ENCODE measurements at regions not wholly inside any gene's neighbourhood (a gene's known extent, or its start where the extent isn't known, plus 50 kb on each side); places are given as distances from the start of the nearest gene placed in this dataset.

DNA sequence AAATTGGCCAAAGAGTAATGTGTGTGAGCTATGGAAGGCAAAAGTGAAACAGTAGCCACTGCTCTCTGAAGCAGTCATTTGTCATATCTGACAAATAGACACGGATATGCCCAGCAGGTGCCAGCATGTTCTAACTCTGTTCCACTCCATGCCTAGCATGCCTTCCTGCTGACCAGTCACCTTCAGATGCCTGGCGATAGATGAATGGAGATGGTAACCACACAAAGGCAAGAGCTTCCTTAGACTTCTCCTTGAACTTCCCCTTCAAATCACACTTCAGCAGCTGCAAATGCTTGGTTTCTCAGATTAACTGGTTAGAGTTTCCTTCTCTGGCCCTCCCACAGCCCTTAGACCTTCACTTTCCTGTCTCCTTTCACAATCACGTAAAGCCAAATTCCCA, 429.9 kb downstream of the DAD1 start:
- no peaks in the 10 kb centered on the region for H3K4me1 ChIP-seq
- H3K27me3 ChIP-seq = peaks cover 0 to under 1% (median 0%) of the 10 kb centered on the region in 7 donors
- no peak overlapping the region for H3K27ac ChIP-seq
- no peaks in the 10 kb centered on the region for H3K36me3 ChIP-seq
- WGBS, 2 donors = 59 to 65% methylated on average over 3 of the region's 3 CpGs
- H3K4me3 ChIP-seq = no peak overlapping the region
- no peaks in the 10 kb centered on the region for H3K9me3 ChIP-seq
- DNase-seq (no peak), ATAC-seq (no peak)
- intact Hi-C loops (cut with DNase I) = no loop called here
- TF ChIP-seq, protein P1, sequence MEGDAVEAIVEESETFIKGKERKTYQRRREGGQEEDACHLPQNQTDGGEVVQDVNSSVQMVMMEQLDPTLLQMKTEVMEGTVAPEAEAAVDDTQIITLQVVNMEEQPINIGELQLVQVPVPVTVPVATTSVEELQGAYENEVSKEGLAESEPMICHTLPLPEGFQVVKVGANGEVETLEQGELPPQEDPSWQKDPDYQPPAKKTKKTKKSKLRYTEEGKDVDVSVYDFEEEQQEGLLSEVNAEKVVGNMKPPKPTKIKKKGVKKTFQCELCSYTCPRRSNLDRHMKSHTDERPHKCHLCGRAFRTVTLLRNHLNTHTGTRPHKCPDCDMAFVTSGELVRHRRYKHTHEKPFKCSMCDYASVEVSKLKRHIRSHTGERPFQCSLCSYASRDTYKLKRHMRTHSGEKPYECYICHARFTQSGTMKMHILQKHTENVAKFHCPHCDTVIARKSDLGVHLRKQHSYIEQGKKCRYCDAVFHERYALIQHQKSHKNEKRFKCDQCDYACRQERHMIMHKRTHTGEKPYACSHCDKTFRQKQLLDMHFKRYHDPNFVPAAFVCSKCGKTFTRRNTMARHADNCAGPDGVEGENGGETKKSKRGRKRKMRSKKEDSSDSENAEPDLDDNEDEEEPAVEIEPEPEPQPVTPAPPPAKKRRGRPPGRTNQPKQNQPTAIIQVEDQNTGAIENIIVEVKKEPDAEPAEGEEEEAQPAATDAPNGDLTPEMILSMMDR (IDR thresholded peaks at IDR 0.05) = no peak

DNA sequence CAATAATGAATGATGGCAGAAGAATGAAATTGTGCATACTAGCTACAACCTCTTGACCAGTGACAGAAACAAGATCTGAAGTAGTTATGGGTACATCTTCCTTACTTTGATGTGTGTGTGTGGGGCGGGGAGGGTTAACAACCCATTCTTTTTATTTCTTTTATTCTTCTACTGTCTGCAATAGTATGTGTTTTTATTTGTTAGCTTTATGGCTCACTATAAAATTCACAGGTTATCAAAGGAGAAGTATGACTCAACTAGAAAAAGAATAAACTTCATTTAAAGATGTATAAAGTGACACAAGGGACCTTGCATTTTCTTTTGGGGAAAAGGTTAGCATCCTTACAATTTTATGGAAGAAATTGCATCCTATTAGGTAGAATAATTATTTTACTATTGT, 430.5 kb downstream of the DAD1 start:
- Histone ChIP-seq H3K4me1 (no peaks in the 10 kb centered on the region), H3K4me3 (no peak overlapping the region), H3K36me3 (no peaks in the 10 kb centered on the region), H3K9me3 (no peaks in the 10 kb centered on the region), H3K27ac (no peak overlapping the region), H3K27me3 (peaks cover 0 to 5% (median 0%) of the 10 kb centered on the region in 7 donors)
- ATAC-seq (no peak), DNase-seq (no peak)
- intact Hi-C loops (cut with DNase I) = no loop called here
- TF ChIP-seq, protein P1 (IDR thresholded peaks at IDR 0.05) = no peak
- WGBS, 2 donors = 86 to 88% methylated on average over 1 of the region's 1 CpG

DNA sequence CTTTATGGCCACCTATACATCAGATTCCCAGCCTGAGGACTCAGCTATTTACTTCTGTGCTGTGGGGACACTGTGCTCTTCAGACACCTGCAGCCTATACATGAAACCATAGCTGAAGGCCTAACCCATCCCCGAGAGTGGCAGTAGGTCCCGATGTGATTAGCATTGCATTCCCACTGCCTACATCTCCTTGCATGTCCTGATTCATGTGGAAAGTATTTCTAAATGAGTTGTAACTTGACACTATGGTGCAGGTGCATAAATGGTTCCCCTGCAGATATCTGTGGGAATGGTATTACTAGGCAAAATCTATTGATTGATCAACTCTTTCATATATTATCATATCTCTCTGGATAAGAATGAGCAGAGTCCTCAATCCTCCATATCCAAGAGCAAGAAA, 433.5 kb downstream of the DAD1 start:
- TF ChIP-seq, protein P1 (IDR thresholded peaks at IDR 0.05) = no peak
- Histone ChIP-seq H3K4me1 (no peaks in the 10 kb centered on the region), H3K36me3 (no peaks in the 10 kb centered on the region), H3K27ac (no peak overlapping the region), H3K27me3 (peaks cover 0 to 14% (median 3%) of the 10 kb centered on the region in 7 donors), H3K9me3 (peaks cover 0 to 22% (median 0%) of the 10 kb centered on the region in 11 donors), H3K4me3 (no peak overlapping the region)
- 87 to 89% methylated on average over 2 of the region's 2 CpGs for WGBS, 2 donors
- ATAC-seq (no peak), DNase-seq (no peak)
- intact Hi-C loops (cut with DNase I) = no loop called here

DNA sequence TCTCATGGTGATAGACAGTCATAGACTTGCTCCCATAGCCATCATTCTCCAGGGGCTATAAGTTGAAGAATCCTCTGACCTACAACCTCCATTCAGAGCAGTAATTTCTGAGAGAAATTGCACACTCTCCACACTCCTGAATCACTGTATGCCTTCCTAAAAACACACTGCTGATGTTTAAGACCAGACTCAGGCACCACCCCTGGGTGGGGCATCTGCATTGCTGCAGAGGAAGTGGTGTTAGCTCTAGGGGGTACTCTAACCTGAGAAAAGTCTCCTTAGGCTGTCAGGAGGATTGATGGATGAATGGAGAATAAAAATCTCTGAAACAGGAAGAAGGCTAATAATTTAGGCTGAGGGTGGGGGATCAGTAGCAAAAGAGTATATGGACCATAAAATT, 436.1 kb downstream of the DAD1 start:
- H3K27me3 ChIP-seq = peaks cover 0 to 27% (median 3%) of the 10 kb centered on the region in 7 donors
- peaks cover 0 to 22% (median 0%) of the 10 kb centered on the region in 11 donors for H3K9me3 ChIP-seq
- no peaks in the 10 kb centered on the region for H3K36me3 ChIP-seq
- no peak overlapping the region for H3K27ac ChIP-seq
- H3K4me3 ChIP-seq = no peak overlapping the region
- DNase-seq (no peak), ATAC-seq (no peak)
- intact Hi-C loops (cut with DNase I) = no loop called here
- no peaks in the 10 kb centered on the region for H3K4me1 ChIP-seq
- TF ChIP-seq, protein P1 (IDR thresholded peaks at IDR 0.05) = no peak
